ENCODE measurements at regions not wholly inside any gene's neighbourhood (a gene's known extent, or its start where the extent isn't known, plus 50 kb on each side); places are given as distances from the start of the nearest gene placed in this dataset.

DNA sequence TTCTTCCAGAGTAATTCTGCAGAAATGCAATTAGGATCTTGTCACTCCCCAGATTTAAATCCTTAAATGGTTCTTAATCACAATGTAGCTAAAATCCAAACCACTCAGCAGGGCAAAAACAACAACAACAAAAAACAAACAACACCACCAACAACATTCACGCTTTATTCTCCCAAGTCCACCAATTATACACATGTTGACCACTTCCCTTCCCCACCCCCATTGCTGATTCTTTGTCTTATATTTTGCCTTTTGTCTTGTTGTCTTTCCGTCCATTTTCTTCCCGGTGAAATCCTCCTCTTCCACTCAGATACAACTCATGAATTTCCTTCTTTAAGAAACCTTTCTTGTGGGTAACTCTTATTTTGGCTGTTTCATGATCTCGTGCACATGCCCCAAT lies 902.8 kb downstream of the EPHA4 start:
- no peak for DNase-seq

GRCh38 chr2:220670511-220670910 lies 901.6 kb downstream of the EPHA4 start:
- DNase-seq, result no peak

GRCh38 chr2:220673151-220673874 lies 898.8 kb downstream of the EPHA4 start:
- no peak for DNase-seq

GRCh38 chr2:220674033-220674432 lies 898.1 kb downstream of the EPHA4 start:
- no peak for DNase-seq

- no peak for DNase-seq
Measured at GRCh38 chr2:220676695-220677094, 895.4 kb downstream of the EPHA4 start.

DNA sequence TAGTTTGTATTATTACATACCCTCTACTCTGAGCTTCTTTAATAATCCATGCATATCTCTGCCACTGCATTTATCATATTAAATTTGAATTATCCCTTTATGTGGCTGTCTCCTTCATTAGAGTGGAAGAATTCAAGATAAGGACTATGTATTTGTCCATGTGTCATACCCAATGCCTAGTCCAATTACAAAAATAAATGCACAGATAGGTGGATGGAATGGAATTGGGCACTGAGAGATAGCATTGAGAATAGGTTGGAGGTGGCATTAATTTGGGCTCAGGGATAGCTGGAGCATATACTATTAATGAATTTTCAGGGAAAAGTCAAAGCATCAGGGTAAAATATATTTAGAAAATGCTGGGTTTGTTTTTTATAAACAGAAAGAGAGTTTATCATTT lies 893.2 kb downstream of the EPHA4 start:
- DNase-seq, result no peak

DNA sequence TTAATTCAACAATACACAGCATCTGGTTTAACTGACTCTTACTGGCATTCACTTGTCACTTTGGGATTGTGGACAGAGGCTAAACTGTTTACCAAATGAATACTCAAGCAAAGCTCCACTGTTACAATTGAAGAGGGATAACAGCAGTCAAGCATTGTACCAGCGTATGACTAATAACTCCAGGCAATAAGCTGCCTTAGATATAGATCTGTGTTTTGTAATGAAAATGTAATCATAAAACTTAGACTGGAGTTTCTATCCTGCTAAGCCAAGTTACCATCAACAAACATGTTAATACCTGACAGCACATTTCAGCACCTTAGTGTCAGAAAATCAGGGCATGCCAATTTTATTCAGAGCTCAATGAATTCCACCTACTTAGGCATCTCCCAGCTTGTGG lies 889.5 kb downstream of the EPHA4 start:
- DNase-seq, result no peak

DNA sequence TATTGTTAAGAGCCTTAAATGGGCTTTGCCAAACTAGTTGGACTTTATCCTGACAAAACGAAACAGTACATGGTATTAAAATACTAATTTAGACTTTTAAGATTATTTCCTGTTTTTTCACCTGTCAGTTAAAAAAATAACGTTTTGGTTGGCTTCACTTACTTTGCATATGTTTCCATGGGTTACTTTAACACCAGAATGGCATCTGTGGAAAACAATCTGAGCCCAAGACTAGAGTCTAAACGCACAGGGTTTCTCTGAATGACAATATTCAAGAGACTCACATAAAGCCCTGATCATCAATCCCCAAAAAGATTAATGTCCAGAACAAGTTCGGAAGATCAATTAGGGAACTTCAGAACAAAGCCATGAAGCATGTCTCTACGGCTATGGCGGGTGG lies 888.0 kb downstream of the EPHA4 start:
- DNase-seq, result no peak

GRCh38 chr2:220687231-220687843 lies 884.8 kb downstream of the EPHA4 start:
- peak; percentile 20 to 38 for DNase-seq

DNA sequence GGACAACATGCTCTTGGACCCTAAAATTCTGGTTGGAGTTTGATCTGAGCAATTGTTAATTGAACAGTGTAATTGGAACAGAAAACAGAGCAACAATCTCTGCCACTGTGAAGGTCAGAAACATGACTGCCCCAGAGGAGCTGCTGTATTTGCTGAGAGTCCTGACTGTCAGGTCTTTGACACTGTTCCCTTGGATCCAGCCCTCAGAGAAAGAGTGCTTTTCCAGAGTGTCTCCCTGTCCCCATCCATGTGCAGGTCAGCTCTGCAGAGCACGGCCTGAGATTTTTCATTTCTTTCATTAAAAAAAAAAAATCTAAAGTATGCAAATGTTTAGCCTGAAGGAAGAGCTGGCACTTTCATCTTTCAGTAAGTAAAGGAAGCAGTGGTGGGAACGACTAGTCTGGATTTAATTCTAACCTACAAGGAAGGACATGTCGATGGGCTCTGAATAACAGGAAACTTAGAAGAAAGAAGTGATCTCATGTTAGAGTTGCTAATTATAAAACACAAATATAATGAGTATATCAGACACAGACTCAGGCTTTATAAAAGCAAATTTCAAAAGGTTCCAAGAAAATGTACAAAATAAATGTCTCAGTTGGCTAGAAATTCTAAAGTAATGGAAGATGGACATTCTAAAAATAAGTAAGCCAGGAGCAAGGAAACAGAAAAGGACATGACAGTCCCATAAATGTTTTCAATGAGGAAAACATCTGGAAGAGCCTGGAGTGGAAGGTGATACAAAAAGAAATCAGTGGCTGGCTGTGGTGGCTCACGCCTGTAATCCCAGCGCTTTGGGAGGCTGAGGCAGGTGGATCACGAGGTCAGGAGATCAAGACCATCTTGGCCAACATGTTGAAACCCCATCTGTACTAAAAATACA lies 876.5 kb downstream of the EPHA4 start:
- DNase-seq, result no peak

DNA sequence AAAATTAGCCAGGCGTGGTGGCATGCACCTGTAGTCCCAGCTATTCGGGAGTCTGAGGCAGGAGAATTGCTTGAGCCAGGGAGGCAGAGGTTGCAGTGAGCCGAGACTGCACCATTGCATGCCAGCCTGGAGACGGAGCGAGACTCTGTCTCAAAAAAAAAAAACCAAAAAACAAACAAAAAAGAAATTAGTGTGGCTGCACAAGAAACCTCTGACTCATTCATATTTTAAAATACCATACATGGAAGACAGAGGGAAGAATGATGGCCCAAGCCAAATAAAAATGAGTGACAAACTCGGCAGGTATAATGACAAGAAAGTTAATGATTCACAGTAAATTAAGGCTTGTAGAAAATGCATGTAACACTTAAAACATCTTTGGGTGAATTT lies 875.8 kb downstream of the EPHA4 start:
- DNase-seq, result no peak

DNA sequence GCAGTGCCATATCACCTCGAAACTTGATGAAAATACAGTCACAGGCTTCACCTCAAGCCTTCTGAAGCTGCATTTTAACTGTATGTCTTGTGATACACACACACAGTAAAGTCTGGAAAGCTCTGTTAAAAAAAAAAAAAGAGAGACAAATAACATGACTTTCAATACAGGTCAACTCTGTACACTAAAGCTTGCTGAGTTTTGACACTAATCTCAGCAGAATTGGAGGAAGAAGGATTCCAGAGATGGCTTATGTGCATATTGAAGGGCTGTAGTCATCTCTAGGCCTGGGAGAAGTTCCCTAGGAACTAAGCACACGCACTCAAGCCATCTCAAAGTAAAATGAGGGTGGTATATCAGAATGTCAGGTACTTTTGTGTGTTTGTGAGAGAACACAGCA lies 875.1 kb downstream of the EPHA4 start:
- DNase-seq, result no peak

DNA sequence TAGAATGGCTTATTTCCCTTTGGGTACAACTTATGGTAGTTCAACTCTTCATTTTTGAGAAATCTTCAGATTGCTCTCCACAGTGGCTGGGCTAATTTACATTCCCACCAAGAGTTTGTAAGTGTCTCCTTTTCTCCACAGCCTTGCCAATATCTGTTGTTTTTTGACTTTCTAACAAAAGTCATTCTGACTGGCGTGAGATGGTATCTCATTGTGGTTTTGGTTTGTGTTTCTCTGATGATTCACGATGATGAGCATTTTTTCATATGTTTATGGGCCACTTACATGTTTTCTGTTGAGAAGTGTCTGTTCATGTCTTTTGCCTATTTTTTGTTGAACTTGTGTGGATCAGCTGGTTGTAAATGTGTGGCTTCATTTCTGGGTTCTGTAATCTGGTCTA lies 871.0 kb downstream of the EPHA4 start:
- DNase-seq, result no peak

- no peak for DNase-seq
Measured at GRCh38 chr2:220703279-220703678, 868.8 kb downstream of the EPHA4 start.

DNA sequence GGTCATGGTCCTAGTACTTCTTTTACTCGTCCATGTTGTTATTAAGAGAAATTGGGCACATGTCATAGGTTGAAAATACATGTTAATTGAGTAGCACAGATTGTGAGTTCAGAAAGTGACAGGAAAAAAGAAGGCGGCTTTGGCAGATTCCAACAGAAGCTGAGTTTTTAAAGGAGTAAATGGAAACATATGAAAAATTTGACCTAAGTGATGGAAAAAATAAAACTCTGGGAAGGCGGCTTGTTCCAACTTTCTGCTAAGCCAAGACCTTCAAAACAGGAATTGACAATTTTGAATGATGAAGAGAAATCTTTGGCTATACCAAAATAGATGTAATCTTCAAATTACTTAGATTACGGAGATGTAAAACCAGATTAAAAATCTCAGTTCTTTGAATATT lies 868.0 kb downstream of the EPHA4 start:
- DNase-seq, result no peak

- DNase-seq, result no peak
Measured at GRCh38 chr2:220704810-220705209, 867.3 kb downstream of the EPHA4 start.

GRCh38 chr2:220705678-220706077 lies 866.4 kb downstream of the EPHA4 start:
- DNase-seq, result no peak

GRCh38 chr2:220707261-220707660 lies 864.8 kb downstream of the EPHA4 start:
- DNase-seq, result no peak

GRCh38 chr2:220708366-220708765 lies 863.7 kb downstream of the EPHA4 start:
- no peak for DNase-seq

DNA sequence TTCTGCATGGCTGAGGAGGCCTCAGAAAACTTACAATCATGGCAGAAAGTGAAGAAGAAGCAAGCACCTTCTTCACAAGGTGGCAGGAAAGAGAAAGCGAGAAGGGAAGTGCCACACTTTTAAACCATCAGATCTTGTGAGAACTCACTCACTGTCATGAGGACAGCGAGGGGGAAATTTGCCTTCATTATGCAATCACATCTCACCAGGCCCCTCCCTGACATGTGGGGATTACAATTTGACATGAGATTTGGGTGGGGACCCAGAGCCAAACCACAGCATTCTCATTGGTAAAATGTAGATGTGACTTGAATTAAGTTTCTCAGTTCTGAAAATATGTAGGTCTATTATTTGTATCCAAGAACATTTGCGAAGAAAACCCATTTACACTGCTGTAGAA lies 854.8 kb downstream of the EPHA4 start:
- DNase-seq, result no peak

DNA sequence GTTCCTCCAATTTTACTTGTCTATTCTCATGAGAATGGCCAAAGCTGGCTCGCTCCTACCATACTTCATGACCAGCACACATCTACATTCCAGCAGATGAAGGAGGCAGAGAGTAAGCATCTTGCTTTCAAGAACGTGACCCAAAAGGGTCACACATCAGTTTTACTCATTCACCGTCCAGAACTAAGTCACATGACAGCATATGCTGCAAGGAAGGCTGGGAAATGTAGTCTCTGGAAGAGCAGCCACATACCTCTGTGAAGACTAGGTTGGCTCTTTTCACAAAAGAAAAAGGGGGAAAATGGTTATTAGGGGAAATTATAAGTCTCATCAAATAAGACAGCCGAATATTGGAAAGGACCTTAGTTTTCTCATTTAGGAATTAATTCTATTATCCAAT lies 835.3 kb downstream of the EPHA4 start:
- no peak for DNase-seq

GRCh38 chr2:220743203-220743602 lies 828.9 kb downstream of the EPHA4 start:
- DNase-seq, result no peak

DNA sequence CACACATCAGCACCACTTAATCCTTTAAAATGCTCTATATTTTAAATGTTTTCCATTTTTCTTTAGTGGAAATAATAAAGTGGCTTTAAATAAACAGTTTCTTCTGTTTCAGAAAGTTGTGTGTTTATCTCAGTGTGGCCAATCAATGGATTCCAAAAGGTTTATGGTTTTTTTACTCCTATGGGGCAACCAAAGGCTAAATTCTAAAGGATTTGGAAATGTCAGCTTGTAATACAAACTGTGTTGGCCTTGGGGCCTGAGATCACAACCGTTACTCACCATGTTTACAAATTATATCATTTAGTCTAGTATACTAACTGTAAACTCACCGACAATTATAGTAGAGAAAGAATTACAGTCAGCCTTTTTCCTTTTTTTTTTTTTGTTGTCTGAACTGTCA lies 827.2 kb downstream of the EPHA4 start:
- no peak for DNase-seq

- DNase-seq, result no peak
Measured at GRCh38 chr2:220745682-220746081, 826.4 kb downstream of the EPHA4 start.

Measured in hippocampal formation (tissue), 2 donors.